Dermis blood vessel endothelial cell (primary cell): ENCODE measurements at regions not wholly inside any gene's neighbourhood (a gene's known extent, or its start where the extent isn't known, plus 50 kb on each side); places are given as distances from the start of the nearest gene placed in this dataset.
"Not testable (repeated sequence)": the region's sequence is repeated elsewhere in the genome, so short reads cannot be mapped to it uniquely, and the experiment has no call there.

Experiments used
- DNase-seq: peaks from one replicate; pipeline ENCODE4 v3.0.0; 2010

DNA sequence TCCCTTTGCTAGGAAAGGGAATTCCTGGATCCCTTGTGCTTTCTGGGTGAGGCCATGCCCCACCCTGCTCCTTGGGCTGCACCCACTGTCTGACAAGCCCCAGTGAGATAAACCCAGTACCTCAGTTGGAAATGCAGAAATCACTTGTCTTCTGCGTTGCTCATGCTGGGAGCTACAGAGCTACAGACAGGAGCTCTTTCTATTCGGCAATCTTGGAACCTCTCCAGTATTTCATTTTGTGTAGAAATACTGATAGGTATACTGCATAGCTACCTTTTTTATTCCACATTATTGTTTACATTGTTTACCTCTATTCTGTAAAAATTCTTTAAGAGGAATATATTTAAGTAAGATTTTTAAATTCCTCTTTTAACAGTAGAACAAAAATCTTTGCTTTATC, 302.5 kb upstream of the SLITRK5 start:
- DNase-seq = no peak

DNA sequence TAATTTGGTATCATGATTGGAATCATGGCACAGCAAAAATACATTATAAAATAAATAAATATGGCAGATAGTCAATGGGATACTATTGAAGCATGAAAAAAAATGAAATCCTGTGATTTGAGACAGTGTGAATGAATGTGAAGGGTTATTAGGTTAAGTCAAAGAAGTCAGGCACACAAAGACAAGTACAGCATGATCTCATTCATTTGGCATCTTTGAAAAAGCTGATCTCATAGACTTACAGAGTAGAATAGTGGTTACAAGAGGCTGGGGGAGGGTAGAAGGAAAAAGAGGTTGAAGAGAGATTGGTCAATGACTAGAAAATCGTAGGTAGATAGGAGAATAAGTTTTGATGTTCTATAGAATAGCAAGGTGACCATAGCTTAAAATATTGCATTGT, 295.1 kb upstream of the SLITRK5 start:
- DNase-seq = no peak

DNA sequence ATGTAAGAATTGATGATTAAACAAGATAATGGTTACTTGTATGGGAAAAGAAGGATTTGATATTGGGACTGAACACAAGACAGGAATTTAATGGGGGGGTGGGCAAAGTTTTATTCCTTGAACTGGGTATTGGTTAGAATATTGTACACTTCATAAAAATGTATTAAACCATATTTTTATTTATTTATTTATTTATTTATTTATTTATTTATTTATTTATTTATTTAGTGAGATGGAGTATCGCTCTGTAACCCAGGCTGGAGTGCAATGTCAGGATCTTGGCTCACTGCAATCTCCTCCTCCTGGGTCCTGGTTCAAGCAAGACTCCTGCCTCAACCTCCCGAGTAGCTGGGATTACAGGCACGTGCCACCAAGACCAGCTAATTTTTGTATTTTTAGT, 287.1 kb upstream of the SLITRK5 start:
- no peak for DNase-seq

DNA sequence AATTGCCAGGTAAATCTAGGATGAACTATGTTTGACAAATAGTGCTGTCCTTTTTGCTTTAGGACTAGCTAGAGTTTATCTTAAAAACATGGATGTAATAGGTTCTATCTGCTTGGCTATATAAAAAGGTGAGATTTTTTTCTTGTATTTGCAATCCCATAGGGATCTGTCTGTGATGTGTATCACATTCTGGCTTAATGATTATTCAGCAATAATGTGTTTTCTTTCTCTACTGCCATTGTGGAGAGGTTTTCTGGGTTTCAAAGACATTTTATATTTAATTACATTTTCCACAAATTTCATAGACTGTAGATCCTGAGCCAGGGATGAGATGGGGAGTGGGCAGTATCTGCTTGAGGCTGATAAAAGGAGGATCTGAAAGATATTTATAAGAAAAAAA, 277.8 kb upstream of the SLITRK5 start:
- no peak for DNase-seq

DNA sequence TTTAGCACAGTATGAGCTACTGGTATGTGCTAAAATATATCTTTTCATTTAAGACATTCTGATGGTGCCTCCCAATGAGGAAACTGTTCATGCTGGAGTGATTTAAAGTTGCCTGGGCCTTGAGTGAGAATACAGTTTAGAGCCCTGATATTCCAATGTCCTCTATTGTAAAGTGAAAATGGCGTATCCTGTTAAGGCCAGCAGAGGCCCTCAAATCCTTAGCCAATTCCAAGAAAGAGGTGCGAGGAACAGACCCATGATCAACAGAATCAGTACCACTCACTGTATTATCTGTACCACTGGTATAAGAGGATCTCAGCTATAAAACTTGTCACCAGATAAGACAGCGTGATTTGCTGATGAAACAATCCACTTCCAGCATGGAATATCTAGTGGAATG, 273.1 kb upstream of the SLITRK5 start:
- no peak for DNase-seq

DNA sequence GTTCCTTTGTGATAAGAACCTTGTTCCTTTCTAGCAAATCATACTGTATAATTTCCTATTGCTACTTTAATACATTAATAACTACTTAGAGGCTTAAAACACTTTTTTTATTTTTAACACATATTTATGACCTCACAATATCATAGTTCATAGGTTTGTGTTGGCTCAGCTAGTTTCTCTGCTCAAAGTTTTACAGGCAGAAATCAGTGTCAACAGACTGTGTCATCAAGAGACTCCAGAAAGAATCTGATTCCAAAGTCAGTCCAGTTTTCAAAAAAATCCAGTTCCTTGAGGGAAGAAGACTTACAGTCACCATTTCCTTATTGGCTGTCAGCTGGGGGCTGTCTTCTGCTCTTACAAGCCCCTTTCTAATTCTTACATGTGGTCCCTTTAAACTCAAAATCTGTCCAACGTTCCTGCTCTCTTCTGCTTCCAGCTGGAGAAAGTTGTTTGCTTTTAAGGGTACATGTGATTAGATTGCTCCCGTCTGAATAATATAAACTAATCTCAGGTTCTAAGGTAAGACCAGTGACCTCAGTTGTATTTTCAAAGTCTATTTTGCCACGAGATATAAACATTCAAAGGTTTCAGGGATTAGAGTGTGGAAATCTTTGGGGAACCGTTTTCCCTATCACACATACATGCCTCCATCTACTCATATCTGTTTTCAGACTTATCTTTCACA, 267.3 kb upstream of the SLITRK5 start:
- DNase-seq = no peak

DNA sequence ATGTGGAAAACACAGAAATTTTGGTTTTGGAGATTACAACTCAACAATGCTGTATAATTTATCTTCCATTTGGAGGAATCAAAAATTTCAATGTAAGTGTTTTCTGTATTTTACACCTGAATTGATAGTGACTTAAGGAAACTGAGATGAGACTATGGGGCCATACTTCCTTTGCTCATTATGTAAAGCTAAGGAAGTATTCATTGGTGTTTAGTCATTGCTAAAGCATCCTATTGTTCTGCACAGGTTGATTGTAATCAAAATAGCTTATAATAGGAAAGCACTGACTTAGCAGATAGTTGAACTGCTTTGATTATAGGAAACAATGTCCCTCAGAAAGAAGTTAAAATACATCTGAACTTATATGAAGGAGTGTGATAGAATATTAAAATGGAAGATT, 244.4 kb upstream of the SLITRK5 start:
- DNase-seq = no peak

DNA sequence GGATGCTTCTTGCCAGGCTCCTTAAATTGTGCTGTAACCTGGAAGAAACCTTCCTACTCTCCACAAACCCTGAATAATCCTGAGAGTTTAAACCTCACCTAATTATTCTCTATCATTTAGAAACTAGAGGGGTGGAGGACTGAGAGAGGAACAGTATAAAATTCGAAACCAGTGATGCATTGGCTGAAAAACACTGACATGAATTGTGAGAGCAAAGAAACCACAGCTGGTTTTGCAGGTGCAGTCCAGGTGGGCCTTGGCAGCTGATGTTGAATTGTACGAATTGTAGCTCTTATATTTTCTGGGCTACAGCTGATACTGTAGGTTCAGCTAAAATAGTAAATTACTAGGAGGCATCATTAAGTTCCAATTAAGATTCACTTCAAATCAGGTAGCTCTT, 227.0 kb upstream of the SLITRK5 start:
- DNase-seq = no peak

DNA sequence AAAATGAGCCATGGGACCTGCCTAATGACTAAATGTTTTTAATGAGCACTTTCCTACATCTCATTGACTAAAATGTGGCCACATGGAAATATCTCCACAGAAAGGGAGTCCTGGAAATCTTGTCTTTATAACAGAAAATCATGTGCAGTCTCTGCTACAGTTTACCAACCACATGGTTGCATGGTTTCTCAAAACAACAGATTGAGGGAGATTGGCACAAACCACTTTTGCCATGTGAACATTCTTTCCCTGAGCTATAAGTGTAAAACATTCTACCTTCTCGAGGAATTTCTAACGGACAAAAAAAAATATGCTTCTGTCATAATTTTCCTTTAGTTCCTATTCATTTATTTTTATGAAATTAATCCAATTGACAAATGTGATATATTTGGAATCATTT, 218.9 kb upstream of the SLITRK5 start:
- DNase-seq = no peak

DNA sequence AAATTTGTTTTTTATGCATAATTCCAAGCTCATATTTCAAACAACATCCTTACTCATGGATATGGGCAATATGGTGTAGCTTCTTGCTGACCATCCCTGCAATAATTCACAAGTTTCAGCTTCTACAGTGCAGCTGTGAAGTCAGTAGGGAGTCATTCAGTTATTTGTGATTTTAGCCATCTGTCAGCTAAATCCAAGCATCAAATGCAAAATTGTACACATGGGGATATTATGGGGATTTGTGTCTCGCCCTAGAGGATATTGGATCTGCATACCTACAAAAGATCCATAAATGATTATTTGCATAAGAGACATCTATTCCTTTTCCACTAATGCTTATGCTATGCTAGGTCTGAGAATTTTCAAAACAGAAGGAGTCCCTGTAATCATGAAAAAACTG, 217.9 kb upstream of the SLITRK5 start:
- no peak for DNase-seq

DNA sequence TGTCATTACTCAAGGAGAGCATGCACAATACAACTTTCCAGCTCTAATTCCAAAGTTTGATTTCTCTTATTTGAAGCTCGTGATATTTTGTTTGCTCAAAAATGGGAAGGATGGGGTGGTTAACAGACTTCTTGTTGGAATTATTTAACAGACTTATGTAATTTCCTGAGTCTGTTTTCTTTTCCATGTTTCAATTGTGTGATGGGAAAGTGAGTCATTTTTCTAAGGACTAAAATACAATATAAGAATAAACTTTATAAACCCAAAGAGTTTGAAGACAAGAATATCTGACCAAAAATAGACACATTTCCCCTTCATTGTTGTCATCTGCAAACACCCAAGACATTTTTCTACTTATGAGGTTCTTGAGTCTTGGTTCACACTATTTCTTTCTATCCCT, 211.8 kb upstream of the SLITRK5 start:
- DNase-seq = peak; percentile 0

DNA sequence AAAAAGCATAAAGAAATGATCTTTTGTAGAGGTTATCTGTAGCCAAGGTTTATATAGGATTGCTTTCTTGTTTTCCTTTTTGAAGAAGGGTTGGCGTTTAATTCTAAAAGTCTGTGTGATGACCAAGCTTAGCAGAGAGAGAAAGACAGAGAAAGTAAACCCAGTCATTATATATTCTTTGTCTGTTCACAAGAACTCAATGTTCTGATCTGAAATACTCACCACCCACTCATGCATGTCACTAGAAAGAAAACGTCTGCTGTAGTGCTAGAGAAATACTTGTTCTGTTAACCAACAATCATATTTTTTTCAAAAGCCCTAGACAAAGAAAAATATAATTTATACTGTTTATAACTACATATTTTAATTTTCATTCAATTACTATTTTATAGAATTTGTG, 173.7 kb upstream of the SLITRK5 start:
- no peak for DNase-seq

DNA sequence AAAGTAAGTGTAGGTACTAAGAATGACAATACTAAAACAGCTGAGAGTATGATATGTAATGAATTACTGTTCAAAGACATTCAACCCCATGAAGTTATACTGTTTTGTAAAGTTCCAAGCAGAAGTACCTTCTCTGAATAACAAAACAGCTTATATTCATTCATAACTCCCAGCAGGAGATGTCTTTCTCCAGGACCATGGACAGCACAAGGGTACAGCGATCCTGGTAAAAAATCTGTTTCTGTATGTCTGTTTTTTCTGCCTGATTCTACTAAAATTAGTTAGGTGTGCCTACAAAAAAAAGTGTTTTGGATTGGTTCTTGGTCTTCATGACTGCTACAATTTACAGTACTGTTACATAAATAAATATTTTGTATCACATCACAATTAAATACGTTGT, 172.5 kb upstream of the SLITRK5 start:
- no peak for DNase-seq

DNA sequence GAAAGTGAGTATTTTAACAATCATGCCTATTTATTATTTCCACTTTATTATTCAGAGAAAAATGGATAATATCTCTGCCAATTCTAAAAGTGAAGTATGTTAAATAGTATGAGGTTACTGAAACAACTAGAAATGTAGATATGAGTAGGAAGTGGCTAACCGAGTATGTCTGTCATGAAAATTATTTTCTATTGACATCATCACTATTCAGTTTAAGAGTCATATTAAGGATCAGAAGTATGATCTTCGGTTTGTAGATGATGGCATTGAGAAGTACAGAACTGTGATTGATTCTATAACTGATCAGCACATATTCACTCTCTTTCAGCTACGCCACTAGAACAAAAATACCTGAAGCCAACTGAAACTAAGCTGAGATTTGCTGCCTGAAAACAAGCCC, 146.4 kb upstream of the SLITRK5 start:
- no peak for DNase-seq

DNA sequence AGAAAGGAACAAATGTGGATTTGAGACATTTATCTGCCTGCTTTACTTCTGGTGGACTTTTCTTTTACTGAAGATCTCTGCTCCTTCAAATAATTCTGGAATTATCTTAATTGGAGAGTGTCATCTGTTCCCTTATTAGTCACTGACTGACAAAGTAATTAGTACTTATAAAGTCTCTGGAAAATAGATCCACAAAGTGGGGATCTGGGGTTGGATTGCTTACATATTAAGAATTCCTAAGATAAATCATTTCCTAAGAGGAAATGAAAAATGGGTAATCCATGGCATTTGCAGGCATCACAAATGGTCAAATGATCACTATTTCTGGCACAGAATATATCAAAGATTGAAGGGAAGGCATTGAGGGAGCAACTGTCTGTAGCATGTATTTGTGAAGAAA, 137.4 kb upstream of the SLITRK5 start:
- no peak for DNase-seq

DNA sequence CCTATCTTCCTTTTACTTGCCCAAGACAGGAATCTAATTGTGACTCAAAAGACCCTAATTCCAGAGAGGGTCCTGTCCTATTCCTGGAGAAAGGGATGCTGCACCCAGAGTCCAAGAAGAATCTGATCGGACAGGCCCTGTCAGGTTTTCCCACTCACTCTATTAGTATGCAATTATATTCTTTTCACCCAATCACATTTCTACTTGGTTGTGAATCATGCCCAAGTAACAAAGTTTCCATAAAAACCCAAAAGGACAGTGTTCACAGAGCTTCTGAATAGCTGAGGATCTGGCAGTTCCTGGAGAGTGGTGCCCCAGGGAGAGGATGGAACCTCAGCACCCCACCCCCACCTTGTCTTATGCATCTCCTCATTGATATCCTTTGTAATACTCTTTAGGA, 135.3 kb upstream of the SLITRK5 start:
- no peak for DNase-seq

DNA sequence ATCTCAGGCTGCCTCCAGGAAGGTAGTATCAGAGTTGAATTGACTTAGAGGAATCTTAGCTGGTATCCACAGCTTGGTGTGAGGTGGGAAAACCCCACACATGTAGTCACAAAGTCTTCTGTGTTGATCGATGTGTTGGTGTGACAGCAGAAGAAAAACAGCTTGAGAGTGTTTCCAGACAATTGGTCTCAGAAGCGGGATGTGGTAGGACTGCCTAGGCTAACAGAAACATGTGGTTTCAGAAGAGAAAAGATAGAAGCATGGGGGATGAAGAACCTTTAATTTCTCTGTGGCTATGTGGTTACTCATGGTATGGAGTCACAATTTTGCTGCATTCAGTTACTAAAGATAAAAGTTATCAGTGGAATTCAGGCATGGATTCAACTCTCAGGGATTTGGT, 134.7 kb upstream of the SLITRK5 start:
- DNase-seq = no peak

DNA sequence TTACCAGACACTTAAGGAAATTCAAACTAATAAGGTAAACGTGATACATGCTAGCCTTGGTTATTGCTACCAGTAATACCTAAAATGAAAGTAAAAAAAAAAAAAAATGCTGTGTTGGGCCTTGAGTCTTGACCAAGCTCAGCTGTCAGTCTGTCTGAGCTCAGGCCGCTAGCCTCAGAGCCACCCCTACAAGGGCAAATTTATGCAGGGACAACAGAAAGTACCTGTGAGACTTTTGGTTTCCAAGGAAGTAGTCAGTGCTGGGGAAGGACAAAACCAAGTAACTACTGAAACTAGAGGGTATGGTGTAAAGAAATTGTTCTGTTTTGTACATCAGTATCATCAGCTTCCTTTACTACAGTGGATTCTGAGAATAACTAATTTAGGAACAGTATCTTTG, 134.3 kb upstream of the SLITRK5 start:
- no peak for DNase-seq

DNA sequence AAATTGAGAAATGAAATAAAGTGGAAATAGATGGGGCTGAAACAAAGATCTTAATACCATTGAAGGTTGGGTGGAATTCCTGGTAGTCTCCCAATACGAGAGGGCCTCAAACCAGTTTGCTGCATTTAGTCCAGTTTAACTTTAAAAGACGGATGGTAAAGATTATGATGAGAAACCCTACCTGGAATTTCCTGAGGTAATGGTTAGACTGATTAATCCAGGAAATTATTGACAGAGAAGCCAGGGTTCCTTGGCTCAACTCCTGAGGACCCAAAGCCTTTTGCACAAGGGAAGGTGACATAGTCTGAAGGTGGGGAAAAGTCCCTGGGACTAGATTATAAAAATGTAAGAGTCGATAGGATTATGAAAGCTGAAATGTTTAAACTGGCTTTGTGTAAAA, 133.2 kb upstream of the SLITRK5 start:
- no peak for DNase-seq

DNA sequence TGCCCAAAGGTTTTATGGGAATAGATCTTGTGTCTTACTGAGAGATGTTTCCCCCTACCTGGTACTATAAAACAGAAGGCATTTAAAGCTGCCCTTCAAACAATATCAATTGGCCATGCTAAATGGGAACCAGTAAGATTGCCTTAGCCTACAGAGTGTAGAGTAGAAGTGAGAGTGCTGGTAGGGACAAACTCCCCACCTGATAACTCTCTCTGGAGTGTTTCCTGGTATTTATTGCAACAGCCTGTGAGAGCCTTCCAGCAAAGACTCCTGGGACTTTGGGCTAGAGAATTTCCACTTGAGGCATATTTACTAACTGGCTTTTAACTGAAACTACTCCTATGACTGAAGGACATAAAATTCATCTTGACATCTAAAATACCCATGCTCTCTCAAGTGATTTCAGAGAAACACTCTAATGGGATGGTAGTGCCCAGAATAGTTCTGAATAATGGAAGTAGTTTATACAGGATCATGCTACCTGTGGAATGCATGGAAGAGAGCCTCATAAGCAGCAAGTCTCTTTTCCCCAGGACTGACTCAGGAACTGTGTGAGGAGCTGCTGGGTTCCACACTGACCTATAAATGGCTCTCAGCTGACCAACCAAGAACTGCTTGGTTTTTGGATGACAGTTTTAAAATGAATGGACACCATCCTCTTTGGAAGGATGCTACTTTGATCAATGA, 132.7 kb upstream of the SLITRK5 start:
- no peak for DNase-seq

DNA sequence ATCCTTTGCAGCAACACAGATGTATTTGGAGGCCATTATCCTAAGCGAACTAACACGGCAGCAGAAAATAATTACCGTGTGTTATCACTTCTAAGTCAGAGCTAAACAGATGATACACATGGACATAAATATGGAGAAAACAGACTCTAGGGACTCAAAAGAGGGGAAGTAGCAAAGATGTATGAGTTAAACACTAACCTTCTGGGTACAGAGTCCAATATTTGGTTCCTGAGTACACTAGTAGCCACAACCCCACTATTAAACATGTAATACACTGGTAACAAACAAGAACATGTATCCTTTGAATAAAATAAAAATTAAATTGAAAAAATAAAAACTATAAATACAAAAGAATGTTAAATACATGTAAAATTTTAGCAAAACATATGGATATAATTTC, 118.0 kb upstream of the SLITRK5 start:
- DNase-seq = no peak

DNA sequence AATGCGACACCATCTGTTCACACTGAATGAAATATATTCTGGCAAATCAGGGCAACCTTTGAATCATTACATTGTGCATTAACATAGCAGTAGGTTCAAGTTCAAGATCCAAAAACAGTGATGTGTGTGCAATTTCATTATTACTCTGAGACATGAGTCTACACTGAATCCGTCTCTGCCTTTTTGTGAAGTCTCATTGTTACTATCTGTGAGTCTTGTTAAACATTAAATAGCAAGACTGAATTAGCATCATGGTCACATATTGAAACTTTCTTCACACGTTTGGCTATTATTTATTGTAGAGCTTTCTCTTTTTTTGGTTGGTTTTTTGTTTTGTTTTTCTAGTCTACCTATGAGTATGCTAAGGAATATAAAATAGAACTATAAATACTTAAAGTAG, 117.1 kb upstream of the SLITRK5 start:
- no peak for DNase-seq

DNA sequence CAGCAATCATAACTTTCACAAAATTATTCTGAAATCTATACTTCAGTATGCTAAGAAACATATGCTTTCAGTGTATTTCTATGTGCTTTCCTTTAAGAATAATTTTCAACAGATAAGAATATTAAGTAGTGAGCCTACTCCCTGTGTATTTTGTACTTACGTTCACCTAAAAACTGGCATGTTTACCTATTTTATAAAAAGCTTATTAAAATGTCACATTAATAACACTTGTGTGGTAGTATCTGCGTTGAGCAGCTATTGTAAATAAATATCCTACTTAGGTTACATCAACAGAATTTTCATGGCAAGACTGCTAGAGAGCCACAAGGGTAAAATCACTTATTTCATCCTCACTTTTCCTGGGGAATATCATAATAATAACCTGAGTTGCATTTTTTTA, 113.4 kb upstream of the SLITRK5 start:
- DNase-seq = no peak

DNA sequence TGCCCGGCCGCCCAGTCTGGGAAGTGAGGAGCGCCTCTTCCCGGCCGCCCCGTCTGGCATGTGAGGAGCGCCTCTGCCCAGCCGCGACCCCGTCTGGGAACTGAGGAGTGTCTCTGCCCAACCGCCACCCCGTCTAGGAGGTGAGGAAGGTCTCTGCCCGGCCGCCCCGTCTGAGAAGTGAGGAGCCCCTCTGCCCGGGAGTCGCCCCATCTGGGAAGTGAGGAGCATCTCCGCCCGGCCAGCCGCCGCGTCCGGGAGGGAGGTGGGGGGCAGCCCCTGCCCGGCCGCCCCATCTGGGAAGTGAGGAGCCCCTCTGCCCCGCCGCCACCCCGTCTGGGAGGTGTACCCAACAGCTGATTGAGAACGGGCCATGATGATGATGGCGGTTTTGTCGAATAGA, 109.6 kb upstream of the SLITRK5 start:
- not testable (repeated sequence) for DNase-seq

DNA sequence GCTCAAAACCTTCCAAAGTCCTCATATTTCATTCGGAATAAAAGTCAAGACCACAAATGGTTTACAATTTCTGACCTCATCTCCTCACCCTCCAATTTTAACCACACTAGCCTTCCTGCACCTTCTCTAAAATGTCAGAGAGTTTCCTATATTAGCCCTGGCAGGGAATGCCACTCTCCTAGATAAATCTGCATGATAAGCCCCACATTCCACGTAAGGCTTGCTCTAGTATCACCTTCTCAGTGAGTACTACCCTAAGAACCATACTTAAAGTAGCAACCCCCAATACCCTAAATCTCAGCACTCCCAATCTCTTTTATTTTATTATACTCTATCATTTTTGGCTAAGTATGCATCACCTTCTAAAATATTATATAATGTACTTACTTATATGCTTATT, 100.5 kb upstream of the SLITRK5 start:
- DNase-seq = no peak
